Endothelial cell of umbilical vein (primary cell): ENCODE measurements at regions not wholly inside any gene's neighbourhood (a gene's known extent, or its start where the extent isn't known, plus 50 kb on each side); places are given as distances from the start of the nearest gene placed in this dataset.

Experiments used
- BruUV-seq: library from RNA; stranded (reverse); fragments of 400-500 nt; replicated peaks from 2 replicates; lab custom pipeline; 2021; lab: Mats Ljungman, UMichigan
- CTCF ChIA-PET: fragments of 300-600, 350-600 bp; sonication (Branson Sonifier 250); formaldehyde crosslinking; loops from one replicate; lab custom pipeline; 2021; ENCODE audit warnings: antibody characterized with exemption, inconsistent platforms; lab: Charles Lee
- POLR2A ChIA-PET: fragments of 300-600, 350-600 bp; sonication (Branson Sonifier 250); formaldehyde crosslinking; loops from one replicate; lab custom pipeline; 2021; ENCODE audit warnings: antibody characterized with exemption, inconsistent platforms; lab: Charles Lee
- DNase-seq: peaks from one replicate; pipeline ENCODE4 v3.0.0-alpha.2; 2011; ENCODE audit warnings: low read depth, low spot score
- FAIRE-seq: peaks from 2 replicates; lab custom pipeline; 2011; peaks lifted over from hg19 to GRCh38; lab: Jason Lieb, UNC
- H2AFZ ChIP-seq: 2 replicates; pipeline ENCODE4 v1.6.0; 2012; ENCODE audit warnings: low read depth, low read length, control low read depth, inconsistent platforms
- H3K27ac ChIP-seq: 2 replicates; pipeline ENCODE4 v1.5.1; 2011; ENCODE audit warnings: low read depth, mild to moderate bottlenecking, control low read depth, low read length, moderate library complexity; ENCODE audit not compliant: insufficient read depth
- H3K27me3 ChIP-seq, 2 experiments: 2 replicates each; pipeline versions ENCODE4 v1.6.0 to v1.6.1; 2011; ENCODE audit warnings: low read length in 2 of 2, mixed read lengths in 1 of 2; ENCODE audit not compliant: control insufficient read depth in 2 of 2, insufficient read depth in 2 of 2
- H3K36me3 ChIP-seq, 2 experiments: 2 replicates in 1 of 2; 3 replicates in 1 of 2; pipeline ENCODE4 v1.5.1; 2011; ENCODE audit warnings: low read length in 2 of 2, mild to moderate bottlenecking in 1 of 2, moderate library complexity in 1 of 2; ENCODE audit not compliant: control insufficient read depth in 2 of 2, insufficient read depth in 2 of 2; ENCODE audit errors: extremely low read depth in 1 of 2
- H3K4me1 ChIP-seq: 3 replicates; pipeline ENCODE4 v1.5.1; 2011; ENCODE audit warnings: mild to moderate bottlenecking, low read length; ENCODE audit not compliant: control insufficient read depth, insufficient read depth; ENCODE audit errors: extremely low read depth
- H3K4me2 ChIP-seq: 2 replicates; pipeline ENCODE4 v1.6.1; 2011; ENCODE audit warnings: low read length, control low read depth, mixed read lengths; ENCODE audit not compliant: insufficient read depth
- H3K4me3 ChIP-seq, 3 experiments: fragments of 200-600 bp in 1 of 3; sonication (generic), shearing (Covaris generic) in 1 of 3; replicated peaks in 1 of 3; 2 replicates each; pipeline ENCODE4 v1.5.1; 2011 to 2016; ENCODE audit warnings: control low read depth in 3 of 3, low read length in 3 of 3, mild to moderate bottlenecking in 2 of 3, inconsistent platforms in 1 of 3, low read depth in 1 of 3, moderate library complexity in 1 of 3; ENCODE audit not compliant: insufficient read depth in 1 of 3
- H3K79me2 ChIP-seq: 2 replicates; pipeline ENCODE4 v1.6.0; 2012; ENCODE audit warnings: low read length, inconsistent platforms; ENCODE audit not compliant: control insufficient read depth, insufficient read depth
- H3K9ac ChIP-seq: replicated peaks from 2 replicates; pipeline ENCODE3; 2011; ENCODE audit warnings: low read length, control low read depth; ENCODE audit not compliant: insufficient read depth; ENCODE audit errors: extremely low read depth
- H3K9me1 ChIP-seq: replicated peaks from 3 replicates; pipeline ENCODE4 v1.6.0; 2011; ENCODE audit warnings: mild to moderate bottlenecking, low read length; ENCODE audit not compliant: control insufficient read depth, insufficient read depth; ENCODE audit errors: extremely low read depth
- H3K9me3 ChIP-seq: replicated peaks from 2 replicates; pipeline ENCODE4 v1.5.1; 2012; ENCODE audit warnings: low read length, inconsistent platforms; ENCODE audit not compliant: control insufficient read depth, insufficient read depth
- H4K20me1 ChIP-seq: replicated peaks from 2 replicates; pipeline ENCODE3; 2011; ENCODE audit warnings: mild to moderate bottlenecking, low read length; ENCODE audit not compliant: control insufficient read depth, insufficient read depth; ENCODE audit errors: extremely low read depth
- EZH2 ChIP-seq: IDR thresholded peaks from 2 replicates; pipeline ENCODE4 v1.6.1; 2012; ENCODE audit warnings: borderline replicate concordance, low read depth, mild to moderate bottlenecking, moderate library complexity, low read length, inconsistent platforms; ENCODE audit not compliant: severe bottlenecking
- FOS ChIP-seq: IDR thresholded peaks from 2 replicates; pipeline ENCODE4 v1.6.1; 2011; ENCODE audit warnings: mild to moderate bottlenecking, low read length, moderate library complexity, borderline replicate concordance; ENCODE audit not compliant: insufficient read depth
- GATA2 ChIP-seq: IDR thresholded peaks from 2 replicates; pipeline ENCODE4 v1.7.0; 2011; ENCODE audit warnings: low read depth, mild to moderate bottlenecking, moderate library complexity, mixed read lengths, low read length; ENCODE audit not compliant: insufficient read length, insufficient read depth
- MYC ChIP-seq: IDR thresholded peaks from one replicate; pipeline ENCODE4 v1.6.1; 2011; ENCODE audit warnings: mild to moderate bottlenecking, low read depth, low read length
- POLR2A ChIP-seq: IDR thresholded peaks from 2 replicates; pipeline ENCODE4 v1.6.1; 2012; ENCODE audit warnings: low read depth, mild to moderate bottlenecking, control low read depth, low read length
- dilution Hi-C: fragments of 300-500 bp; cut with MboI; formaldehyde crosslinking; loops from one replicate; pipeline ENCODE4 v1.15.0; 2019; ENCODE audit warnings: low sequenced_read_pairs; ENCODE audit not compliant: extremely low pct_ligation_motif_present
- intact Hi-C: fragments of 100-400 bp; cut with micrococcal nuclease; formaldehyde crosslinking; loops from one replicate; pipeline ENCODE4 v1.10.0; 2022
- TF ChIP-seq, protein P1 (sequence below), 2 donors: IDR thresholded peaks; 1 replicate in 1 of 2; 2 replicates in 1 of 2; pipeline ENCODE4 v1.5.1; 2011; ENCODE audit warnings: low read length in 2 of 2, mild to moderate bottlenecking in 2 of 2, moderate library complexity in 2 of 2, control low read depth in 1 of 2, inconsistent platforms in 1 of 2, low read depth in 1 of 2; ENCODE audit not compliant: insufficient read depth in 1 of 2; ENCODE audit errors: extremely low read depth in 1 of 2

DNA sequence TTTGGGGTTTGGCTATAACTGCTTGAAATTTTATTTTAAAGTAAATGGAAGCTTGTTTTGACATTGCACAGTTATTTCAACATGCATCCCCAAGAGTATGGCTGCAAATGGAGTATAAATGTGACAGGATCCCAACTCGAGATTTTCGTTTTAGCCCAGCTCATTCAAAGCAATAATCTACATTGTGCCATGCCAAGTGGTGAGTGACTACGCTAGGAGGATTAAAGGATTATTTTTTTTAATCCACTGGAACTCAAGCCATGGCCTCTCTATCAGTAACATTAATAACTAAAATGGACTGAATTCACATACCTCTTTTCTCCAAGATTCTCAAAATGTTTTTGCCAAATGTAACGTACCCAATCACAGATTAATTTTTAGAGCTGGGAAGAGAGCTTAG, 60.6 kb upstream of the AUTS2 start:
- BruUV-seq, result no TSS peak
- Histone ChIP-seq H3K36me3 (no peaks in the 10 kb centered on the region), H3K79me2 (no peaks in the 10 kb centered on the region), H3K27ac (no peak overlapping the region), H3K4me3 (no peak overlapping the region), H3K4me2 (no peak overlapping the region), H4K20me1 (no peaks in the 10 kb centered on the region), H3K27me3 (no peaks in the 10 kb centered on the region), H3K9ac (no peak overlapping the region), H2AFZ (no peak overlapping the region), H3K4me1 (no peaks in the 10 kb centered on the region), H3K9me3 (no peaks in the 10 kb centered on the region), H3K9me1 (no peaks in the 10 kb centered on the region)
- dilution Hi-C loops, result no loop called here
- intact Hi-C loops, result no loop called here
- CTCF ChIA-PET, result no interaction called here
- TF ChIP-seq POLR2A (no peak), GATA2 (no peak), FOS (no peak), MYC (no peak), EZH2 (no peak)
- POLR2A ChIA-PET, result no interaction called here
- FAIRE-seq (no peak), DNase-seq (no peak)

DNA sequence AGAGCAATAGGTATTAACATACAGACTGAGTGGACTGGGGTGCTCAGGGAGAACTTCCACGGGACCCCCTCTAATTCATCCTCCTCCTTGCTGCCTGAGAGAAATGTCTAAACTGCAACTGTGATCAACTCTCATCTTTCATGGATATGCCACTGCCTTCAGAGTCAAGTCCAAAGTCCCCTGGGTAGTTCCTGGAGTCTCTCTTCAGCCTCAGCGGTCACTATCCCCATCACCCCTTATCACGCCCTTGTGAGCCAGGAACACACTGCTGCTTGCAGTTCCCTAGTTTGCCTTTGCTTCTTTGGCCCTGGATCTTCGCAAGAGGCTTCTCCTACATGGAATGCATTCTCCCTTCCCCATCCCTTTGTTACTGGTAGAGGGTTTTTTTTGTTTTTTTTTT, 58.7 kb upstream of the AUTS2 start:
- Histone ChIP-seq H3K4me1 (no peaks in the 10 kb centered on the region), H3K79me2 (no peaks in the 10 kb centered on the region), H3K36me3 (no peaks in the 10 kb centered on the region), H4K20me1 (no peaks in the 10 kb centered on the region), H3K4me2 (no peak overlapping the region), H3K9ac (no peak overlapping the region), H2AFZ (no peak overlapping the region), H3K27me3 (no peaks in the 10 kb centered on the region), H3K4me3 (no peak overlapping the region), H3K27ac (no peak overlapping the region), H3K9me1 (no peaks in the 10 kb centered on the region), H3K9me3 (no peaks in the 10 kb centered on the region)
- TF ChIP-seq POLR2A (no peak), EZH2 (no peak)
- TF ChIP-seq, protein P1, sequence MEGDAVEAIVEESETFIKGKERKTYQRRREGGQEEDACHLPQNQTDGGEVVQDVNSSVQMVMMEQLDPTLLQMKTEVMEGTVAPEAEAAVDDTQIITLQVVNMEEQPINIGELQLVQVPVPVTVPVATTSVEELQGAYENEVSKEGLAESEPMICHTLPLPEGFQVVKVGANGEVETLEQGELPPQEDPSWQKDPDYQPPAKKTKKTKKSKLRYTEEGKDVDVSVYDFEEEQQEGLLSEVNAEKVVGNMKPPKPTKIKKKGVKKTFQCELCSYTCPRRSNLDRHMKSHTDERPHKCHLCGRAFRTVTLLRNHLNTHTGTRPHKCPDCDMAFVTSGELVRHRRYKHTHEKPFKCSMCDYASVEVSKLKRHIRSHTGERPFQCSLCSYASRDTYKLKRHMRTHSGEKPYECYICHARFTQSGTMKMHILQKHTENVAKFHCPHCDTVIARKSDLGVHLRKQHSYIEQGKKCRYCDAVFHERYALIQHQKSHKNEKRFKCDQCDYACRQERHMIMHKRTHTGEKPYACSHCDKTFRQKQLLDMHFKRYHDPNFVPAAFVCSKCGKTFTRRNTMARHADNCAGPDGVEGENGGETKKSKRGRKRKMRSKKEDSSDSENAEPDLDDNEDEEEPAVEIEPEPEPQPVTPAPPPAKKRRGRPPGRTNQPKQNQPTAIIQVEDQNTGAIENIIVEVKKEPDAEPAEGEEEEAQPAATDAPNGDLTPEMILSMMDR (IDR thresholded peaks at IDR 0.05; ENCODE audit: extremely low read depth in 1 of 2, insufficient read depth in 1 of 2, low read depth in 1 of 2, low read length in 2 of 2), result no peak
- dilution Hi-C loops, result no loop called here
- DNase-seq, result no peak
- CTCF ChIA-PET, result no interaction called here
- intact Hi-C loops, result no loop called here
- BruUV-seq, result no TSS peak
- POLR2A ChIA-PET, result no interaction called here
- no peak for FAIRE-seq
